DND-41 (cell line): ENCODE measurements at regions not wholly inside any gene's neighbourhood (a gene's known extent, or its start where the extent isn't known, plus 50 kb on each side); places are given as distances from the start of the nearest gene placed in this dataset.

Experiments used
- ATAC-seq: fragments of 200-7000 bp; cut with Tn5 transposase; 3 replicates; pipeline ENCODE4 v1.9.1; 2021; ENCODE audit warnings: low read depth; ENCODE audit not compliant: insufficient read depth
- DNase-seq: peaks from one replicate; pipeline ENCODE4 v3.0.0-alpha.2; 2020
- H2AFZ ChIP-seq: 2 replicates; pipeline ENCODE4 v1.6.0; 2012; ENCODE audit warnings: low read depth, low read length
- H3K27ac ChIP-seq: 2 replicates; pipeline ENCODE4 v1.5.1; 2012; ENCODE audit warnings: low read length, inconsistent platforms
- H3K27me3 ChIP-seq: fragments of 200-600 bp; sonication (generic); 2 replicates; pipeline ENCODE4 v1.6.0; 2012; ENCODE audit warnings: low read length, mild to moderate bottlenecking, inconsistent platforms; ENCODE audit not compliant: insufficient read depth, poor library complexity
- H3K36me3 ChIP-seq: 2 replicates; pipeline ENCODE4 v1.5.1; 2012; ENCODE audit warnings: low read length, inconsistent platforms; ENCODE audit not compliant: insufficient read depth
- H3K4me1 ChIP-seq: 2 replicates; pipeline ENCODE4 v1.5.1; 2012; ENCODE audit warnings: mild to moderate bottlenecking, low read length; ENCODE audit not compliant: insufficient read depth
- H3K4me2 ChIP-seq: 2 replicates; pipeline ENCODE4 v1.6.0; 2012; ENCODE audit warnings: mild to moderate bottlenecking, moderate library complexity, low read length, inconsistent platforms; ENCODE audit not compliant: insufficient read depth
- H3K4me3 ChIP-seq, 2 experiments: fragments of 200-600 bp in 1 of 2; shearing (Covaris generic) in 1 of 2; 2 replicates each; pipeline ENCODE4 v1.5.1; 2012 to 2016; ENCODE audit warnings: inconsistent platforms in 2 of 2, low read length in 2 of 2, mild to moderate bottlenecking in 2 of 2, low read depth in 1 of 2, moderate library complexity in 1 of 2
- H3K79me2 ChIP-seq: 2 replicates; pipeline ENCODE4 v1.6.0; 2012; ENCODE audit warnings: low read length, inconsistent platforms; ENCODE audit not compliant: insufficient read depth
- H3K9ac ChIP-seq: 2 replicates; pipeline ENCODE4 v1.6.0; 2012; ENCODE audit warnings: low read depth, mild to moderate bottlenecking, inconsistent platforms, low read length, moderate library complexity
- H3K9me3 ChIP-seq: 2 replicates; pipeline ENCODE4 v1.5.1; 2012; ENCODE audit warnings: low read length, moderate library complexity, mild to moderate bottlenecking, inconsistent platforms; ENCODE audit not compliant: insufficient read depth, severe bottlenecking
- H4K20me1 ChIP-seq: 2 replicates; pipeline ENCODE4 v1.6.0; 2012; ENCODE audit warnings: low read length; ENCODE audit not compliant: insufficient read depth
- CTCF ChIP-seq: IDR thresholded peaks from 2 replicates; pipeline ENCODE4 v1.5.1; 2012; ENCODE audit warnings: borderline replicate concordance, low read length, moderate library complexity, mild to moderate bottlenecking; ENCODE audit not compliant: poor library complexity, severe bottlenecking; ENCODE audit errors: extremely low read depth
- EZH2 ChIP-seq: IDR thresholded peaks from 3 replicates; pipeline ENCODE4 v1.6.1; 2012; ENCODE audit warnings: borderline replicate concordance, low read depth, mild to moderate bottlenecking, moderate library complexity, low read length, inconsistent platforms; ENCODE audit not compliant: severe bottlenecking

GRCh38 chr2:160901613-160902012, 258.6 kb upstream of the TANK start:
- Histone ChIP-seq H3K27ac (no peak overlapping the region), H3K9me3 (no peaks in the 10 kb centered on the region), H4K20me1 (no peaks in the 10 kb centered on the region), H3K4me1 (no peaks in the 10 kb centered on the region), H3K4me3 (no peak overlapping the region), H3K79me2 (no peaks in the 10 kb centered on the region), H3K36me3 (no peaks in the 10 kb centered on the region), H3K9ac (no peak overlapping the region), H3K27me3 (no peaks in the 10 kb centered on the region), H2AFZ (no peak overlapping the region), H3K4me2 (no peak overlapping the region)
- no peak for TF ChIP-seq EZH2
- TF ChIP-seq CTCF, result no peak
- DNase-seq (no peak), ATAC-seq (no peak)

- Histone ChIP-seq H3K4me1 (no peaks in the 10 kb centered on the region), H3K4me2 (no peak overlapping the region), H3K9me3 (no peaks in the 10 kb centered on the region), H3K4me3 (no peak overlapping the region), H3K36me3 (no peaks in the 10 kb centered on the region), H3K27ac (no peak overlapping the region), H3K9ac (no peak overlapping the region), H4K20me1 (no peaks in the 10 kb centered on the region), H3K79me2 (no peaks in the 10 kb centered on the region), H3K27me3 (no peaks in the 10 kb centered on the region), H2AFZ (no peak overlapping the region)
- ATAC-seq, result no peak
- no peak for TF ChIP-seq CTCF
- no peak for TF ChIP-seq EZH2
- DNase-seq, result no peak
Measured at GRCh38 chr2:160905862-160906261, 254.4 kb upstream of the TANK start.

- no peak overlapping the region for H3K4me2 ChIP-seq
- no peak overlapping the region for H3K9ac ChIP-seq
- H2AFZ ChIP-seq, result no peak overlapping the region
- no peaks in the 10 kb centered on the region for H3K27me3 ChIP-seq
- TF ChIP-seq CTCF (no peak), EZH2 (no peak)
- ATAC-seq, result no peak
- no peaks in the 10 kb centered on the region for H3K36me3 ChIP-seq
- H4K20me1 ChIP-seq, result no peaks in the 10 kb centered on the region
- H3K27ac ChIP-seq, result no peak overlapping the region
- no peaks in the 10 kb centered on the region for H3K4me1 ChIP-seq
- DNase-seq, result no peak
- H3K4me3 ChIP-seq, result no peak overlapping the region
- no peaks in the 10 kb centered on the region for H3K79me2 ChIP-seq
- H3K9me3 ChIP-seq, result no peaks in the 10 kb centered on the region
Measured at GRCh38 chr2:160906878-160907277, 253.3 kb upstream of the TANK start.

GRCh38 chr2:160907738-160908137, 252.5 kb upstream of the TANK start:
- Histone ChIP-seq H3K9ac (no peak overlapping the region), H3K27ac (no peak overlapping the region), H4K20me1 (no peaks in the 10 kb centered on the region), H3K9me3 (no peaks in the 10 kb centered on the region), H3K79me2 (no peaks in the 10 kb centered on the region), H3K27me3 (no peaks in the 10 kb centered on the region), H3K36me3 (no peaks in the 10 kb centered on the region), H3K4me2 (no peak overlapping the region), H3K4me1 (no peaks in the 10 kb centered on the region), H2AFZ (no peak overlapping the region), H3K4me3 (no peak overlapping the region)
- TF ChIP-seq CTCF, result no peak
- TF ChIP-seq EZH2, result no peak
- no peak for DNase-seq
- no peak for ATAC-seq
